Fibroblast of skin of back (primary cell): ENCODE measurements at regions not wholly inside any gene's neighbourhood (a gene's known extent, or its start where the extent isn't known, plus 50 kb on each side); places are given as distances from the start of the nearest gene placed in this dataset.
"Not testable (repeated sequence)": the region's sequence is repeated elsewhere in the genome, so short reads cannot be mapped to it uniquely, and the experiment has no call there.

ENCODE experiments used
- DNase-seq: peaks from one replicate; pipeline ENCODE4 v3.0.0-alpha.2; 2013

DNA sequence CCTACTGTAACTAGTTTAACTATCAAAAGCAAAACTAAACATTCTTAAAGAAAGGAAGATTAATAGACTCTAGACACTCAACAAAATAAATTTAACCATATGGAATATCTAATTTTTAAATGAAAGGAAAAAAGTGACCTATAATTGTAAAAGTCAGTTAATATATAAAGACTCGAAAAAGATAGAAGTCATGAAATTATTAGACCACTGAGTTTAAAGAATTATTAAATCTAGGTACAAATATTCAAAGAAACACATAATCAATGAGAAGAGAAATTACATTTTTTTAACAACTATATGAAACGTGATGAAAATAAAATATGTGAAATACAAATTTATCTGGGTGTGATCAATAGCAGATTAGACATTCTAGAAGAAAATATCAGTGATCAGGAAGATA lies 706.8 kb upstream of the PCDH20 start:
- no peak for DNase-seq

DNA sequence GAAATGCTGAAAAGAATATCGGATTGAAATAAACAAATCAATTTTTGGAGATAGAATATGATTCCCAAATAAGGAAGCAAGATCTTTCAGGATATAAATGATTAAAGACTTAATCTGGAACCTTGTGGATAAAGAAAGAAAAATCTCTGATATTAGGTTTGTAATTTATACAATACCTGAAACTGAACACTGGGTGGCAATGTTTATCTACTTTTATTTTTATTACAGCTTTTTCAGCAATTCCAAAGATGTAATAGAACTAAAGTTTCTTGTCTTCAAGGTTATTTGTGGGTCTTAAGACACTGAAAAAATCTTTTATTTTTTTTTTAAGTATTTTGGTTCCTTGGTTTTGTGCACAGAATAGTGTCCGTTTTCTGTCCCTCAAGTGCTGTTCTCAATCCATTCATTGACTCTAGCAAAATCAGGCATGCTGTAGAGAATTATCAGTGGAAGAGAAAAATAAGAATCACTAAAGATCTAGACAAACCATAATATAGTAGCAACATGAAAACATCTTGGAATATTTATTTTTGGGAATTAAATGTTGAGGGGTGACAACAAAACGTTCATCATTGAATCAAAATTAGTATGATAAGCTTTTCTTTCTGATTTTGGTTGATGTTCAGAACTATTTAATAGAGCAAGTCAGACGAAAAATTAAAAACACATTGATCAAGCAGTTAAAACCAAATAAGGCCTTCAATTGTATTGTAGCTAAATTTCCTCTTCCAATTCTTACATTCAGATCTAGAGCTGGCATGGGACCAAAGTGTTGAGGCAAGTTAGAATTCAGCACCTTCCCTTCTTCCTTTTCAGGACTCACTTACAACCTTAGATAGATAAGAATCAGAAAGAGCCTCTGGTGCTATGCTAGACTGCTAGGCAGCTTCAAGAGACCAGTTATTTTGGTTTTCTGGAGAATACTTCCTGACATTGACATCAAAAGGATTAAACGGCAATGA lies 704.4 kb upstream of the PCDH20 start:
- peak; percentile 15 for DNase-seq

DNA sequence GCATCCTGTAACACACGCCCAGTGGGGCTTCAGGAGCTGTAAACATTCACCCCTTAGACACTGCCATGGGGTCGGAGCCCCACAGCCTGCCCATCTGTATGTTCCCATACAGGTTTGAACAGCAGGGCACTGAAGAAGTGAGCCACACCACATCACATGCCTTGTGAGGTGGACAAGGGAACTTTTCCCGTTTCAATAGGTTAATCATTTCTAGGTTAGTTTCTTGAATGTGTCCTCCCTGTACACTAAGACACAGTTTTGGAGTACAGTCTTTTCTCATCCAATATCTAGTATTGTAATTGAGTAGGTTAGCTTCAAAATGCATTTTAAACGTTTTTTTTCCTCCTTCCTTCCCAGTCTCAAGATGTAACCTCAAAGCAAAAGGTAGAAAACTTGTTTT lies 700.2 kb upstream of the PCDH20 start:
- DNase-seq = no peak

DNA sequence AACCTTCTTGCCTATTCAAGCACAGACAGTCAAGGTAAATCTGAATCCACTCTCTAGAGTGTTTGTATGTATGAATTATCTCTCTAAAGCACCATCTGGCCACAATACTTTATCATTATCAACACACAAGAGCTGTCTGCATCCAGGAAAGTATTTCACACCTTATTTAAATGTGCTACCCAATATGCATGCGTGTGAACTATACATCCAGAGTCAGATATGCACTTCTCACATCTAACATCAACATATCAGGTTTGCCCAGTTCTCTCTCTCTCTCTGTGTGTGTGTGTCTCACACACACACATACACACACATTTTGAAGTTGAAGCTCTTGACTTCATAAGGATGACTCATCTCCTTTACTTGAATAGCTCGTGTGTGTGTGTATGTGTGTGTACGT lies 697.5 kb upstream of the PCDH20 start:
- peak; percentile 3 for DNase-seq

DNA sequence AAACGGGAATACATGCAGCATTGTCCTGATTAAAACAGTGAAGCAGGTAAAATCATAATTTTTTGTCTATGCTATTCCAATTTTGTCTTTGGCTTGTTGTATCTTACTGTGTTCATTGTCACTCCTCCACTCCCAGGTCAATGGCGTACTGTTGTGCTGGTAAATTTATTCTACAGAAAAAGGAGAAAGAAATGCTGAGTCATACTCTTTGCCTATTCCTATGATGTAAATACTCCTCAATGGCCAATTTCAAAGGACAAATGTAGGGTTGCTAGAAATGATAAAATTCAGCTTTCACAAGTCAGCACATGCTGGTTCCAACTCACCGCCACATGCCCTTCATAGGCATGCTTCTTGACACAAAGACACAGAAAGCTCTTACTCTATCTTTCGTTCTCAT lies 694.4 kb upstream of the PCDH20 start:
- DNase-seq = no peak

DNA sequence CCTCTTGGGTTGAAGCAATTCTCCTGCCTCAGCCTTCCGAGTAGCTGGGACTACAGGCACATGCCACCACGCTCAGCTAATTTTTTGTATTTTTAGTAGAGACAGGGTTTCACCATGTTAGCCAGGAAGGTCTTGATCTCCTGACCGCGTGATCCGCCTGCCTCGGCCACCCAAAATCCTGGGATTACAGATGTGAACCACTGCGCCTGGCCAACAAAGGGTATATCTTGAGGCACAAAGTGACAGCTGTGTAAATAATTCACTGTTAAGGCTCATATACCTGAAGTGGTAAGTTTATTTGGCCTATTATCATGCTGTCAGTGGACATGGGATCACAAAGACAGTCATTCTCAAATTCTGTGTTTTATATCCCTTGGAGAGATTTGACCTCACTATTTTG lies 688.5 kb upstream of the PCDH20 start:
- DNase-seq = not testable (repeated sequence)

DNA sequence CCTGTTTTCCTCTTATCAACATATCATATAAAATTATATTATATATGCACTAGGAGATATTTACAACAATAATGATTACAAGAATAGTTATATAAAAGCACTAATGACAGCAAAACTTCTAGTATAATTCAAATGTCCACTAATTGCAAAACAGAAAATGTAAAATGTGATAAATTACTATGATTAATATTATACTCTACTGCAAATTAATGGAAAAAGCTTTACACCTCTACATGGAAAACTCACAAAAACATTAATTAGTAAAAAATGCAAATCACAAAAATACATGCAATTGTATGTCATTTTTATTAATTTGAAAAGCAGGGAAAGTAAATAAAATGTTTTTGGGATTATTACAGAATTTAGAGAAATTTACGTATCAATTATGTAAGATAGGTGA lies 681.0 kb upstream of the PCDH20 start:
- no peak for DNase-seq

DNA sequence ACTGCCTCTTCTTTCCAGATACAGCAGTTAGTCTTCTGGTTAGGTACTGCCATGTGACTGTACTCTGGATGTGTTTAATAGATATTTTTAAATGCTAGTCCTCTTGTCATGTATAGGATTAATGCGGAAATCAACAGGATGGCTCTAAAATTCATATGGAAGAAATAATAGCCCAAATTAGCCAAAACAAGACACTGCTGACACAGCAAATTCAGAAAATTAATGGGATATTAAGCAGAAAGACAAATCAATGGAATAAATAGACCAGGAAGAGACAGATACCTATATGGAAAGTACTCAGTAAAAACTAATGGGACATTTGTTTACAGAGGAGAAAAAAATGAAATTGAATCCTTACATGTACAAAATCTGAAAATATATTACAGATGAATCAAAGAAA lies 679.3 kb upstream of the PCDH20 start:
- DNase-seq = no peak

DNA sequence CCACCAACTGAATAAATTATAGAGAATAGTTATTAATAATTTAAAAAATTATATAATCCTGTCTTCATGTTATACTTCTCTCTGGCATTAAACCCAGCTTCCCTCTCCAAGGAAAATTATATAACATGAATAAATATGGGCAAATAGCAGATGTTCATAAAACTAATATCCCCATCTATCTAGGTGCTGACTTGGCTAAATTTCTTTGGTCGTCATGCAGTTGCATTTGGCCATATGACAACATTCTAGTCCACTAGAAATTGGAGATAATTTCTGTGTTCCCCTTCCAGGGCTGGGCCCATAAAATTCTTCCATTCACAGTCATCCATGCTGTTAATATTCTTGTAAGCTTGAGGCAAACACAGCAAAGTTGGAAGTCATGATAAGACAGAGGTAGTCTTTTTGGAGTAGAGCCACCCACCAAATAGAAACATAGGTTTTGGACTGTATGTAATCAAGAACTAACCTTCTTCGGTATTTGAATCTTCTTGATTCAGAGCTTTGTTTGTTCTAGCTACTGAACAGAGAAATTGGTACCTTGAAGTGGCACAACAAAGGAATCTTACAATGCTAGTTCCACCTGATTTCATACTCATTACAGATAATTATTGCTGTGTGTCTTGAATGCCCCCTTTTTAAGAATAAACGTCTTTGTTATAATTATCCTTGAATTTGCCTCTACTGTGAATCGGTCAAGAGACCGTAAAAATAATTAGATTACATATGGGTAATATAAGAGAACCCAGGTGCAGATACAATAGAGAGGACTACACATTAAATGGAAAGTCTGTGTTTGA lies 678.5 kb upstream of the PCDH20 start:
- no peak for DNase-seq

DNA sequence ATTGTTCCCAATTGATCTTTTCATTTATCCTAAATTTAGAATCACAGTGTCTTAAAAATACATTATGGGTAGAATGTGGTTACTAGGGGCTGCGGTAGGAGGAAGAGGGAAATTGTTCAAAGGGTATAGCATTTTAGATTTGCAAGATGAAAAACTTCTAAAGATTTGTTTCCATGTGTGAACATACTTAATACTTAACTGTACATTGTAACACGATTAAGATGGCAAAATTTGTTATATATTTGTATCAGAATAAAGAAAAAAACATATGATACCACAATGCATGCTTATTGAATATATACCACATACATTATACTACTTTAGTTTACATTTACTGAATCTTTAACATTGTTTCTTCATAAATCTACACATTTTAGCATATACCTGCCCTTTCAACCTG lies 677.3 kb upstream of the PCDH20 start:
- no peak for DNase-seq

DNA sequence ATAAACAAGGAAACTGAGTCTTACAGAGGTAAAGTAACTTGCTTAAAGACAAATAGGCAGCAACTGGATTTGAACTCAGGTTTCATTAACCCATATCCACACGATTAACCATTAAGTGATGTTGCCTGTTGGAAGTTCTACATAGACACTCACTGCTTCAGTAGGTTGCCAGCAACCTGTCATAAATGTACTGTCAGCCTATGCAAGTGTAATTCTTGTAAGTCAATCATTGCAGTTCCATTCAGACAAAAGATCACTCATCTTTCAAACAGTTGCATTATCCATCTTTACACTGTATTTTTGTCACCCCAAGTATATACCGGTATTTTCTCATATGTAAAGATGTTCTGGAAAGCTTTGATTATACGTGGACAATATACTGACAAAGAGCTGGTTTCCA lies 676.9 kb upstream of the PCDH20 start:
- no peak for DNase-seq

DNA sequence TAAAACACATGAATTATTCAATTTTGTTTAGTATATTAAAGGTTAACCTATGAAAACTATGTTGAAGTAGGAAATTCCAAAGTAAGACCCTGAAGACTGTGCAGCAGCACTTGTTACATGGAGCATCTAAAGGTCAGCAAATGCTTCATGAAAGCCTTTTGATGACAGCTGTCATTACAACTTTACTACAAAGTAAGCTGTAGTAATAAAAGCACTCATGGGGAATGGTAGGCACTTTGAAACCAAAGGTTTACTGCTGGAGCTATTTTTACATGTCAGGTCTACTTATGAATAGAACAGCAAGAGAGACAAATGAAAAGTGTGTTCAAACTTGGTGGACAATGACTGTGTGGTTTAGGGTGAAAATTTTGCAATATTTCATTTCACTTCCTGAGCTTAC lies 672.5 kb upstream of the PCDH20 start:
- DNase-seq = no peak

DNA sequence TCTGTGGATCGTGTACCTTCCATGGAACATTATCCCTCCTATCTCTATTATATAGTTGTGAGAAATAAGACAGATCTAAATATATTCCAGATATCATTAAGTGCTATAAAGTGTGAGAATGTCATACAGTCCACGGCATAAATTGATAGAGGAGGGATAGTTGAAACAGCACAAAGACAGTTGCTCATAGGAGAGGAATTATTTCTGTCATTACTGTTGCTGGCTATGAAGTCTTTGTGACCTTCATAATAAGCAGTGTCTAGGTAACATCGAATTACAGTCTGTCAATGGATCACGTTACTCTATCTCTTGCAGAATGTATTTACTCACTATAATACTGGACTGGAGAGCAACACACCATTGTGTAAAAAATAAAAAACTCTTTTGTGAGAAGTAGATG lies 671.5 kb upstream of the PCDH20 start:
- DNase-seq = no peak

DNA sequence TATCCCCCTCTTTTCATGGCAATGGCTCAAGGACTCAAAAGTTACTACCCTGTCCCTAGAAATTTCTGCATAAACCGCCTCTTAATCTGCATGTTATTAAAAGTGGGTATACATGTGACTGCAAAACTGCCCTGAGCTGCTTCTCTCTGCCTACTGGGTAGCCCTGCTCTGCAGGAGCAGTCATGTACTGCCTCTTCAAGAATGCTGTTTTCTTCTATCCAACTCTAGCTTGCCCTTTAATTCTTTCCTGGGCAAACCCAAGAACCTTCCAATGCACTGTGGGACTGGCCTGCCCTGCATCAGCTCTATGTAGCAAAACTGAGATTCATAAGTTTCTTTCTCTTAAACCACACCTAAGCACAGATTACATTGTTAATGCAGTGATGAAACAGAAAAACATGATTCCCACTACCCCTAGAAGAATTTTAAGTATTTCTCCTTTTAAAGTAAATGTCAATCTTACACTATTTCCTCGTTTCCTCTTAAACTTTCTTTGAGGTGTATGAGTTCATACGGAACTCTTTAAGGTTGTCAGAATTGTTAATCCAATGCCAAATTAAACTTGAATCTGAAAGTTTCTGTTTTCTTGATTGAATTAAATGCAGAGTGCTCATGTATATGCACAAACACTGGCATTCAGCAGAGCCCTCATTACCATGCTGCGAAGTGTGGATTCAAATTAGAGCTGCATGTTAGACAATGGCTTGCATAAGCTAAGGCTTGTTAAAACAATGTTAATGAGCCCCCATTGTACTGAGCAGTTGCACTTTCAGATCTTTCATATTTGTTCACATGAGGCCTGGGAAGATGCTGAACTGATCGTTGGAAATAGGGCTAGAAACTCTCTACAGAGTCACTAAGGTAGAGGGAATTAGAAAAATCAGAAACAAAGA lies 669.9 kb upstream of the PCDH20 start:
- no peak for DNase-seq

DNA sequence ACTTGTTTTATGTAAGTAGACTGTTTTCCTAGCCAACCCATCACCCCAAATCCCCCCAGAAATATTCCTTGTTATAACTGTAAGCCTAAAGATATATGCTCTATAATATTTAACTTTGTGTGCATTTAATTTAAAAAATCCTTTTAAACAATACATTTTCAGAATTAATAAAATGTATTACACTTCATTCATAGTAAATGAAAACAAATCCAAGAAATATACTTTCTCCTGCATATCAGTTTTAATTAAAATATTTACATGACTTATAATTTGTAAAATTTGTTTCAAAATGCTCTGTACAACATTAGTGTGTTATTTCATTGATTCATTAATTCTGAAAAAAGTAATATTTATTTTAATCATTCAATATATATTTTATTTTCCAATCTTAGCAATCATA lies 669.1 kb upstream of the PCDH20 start:
- no peak for DNase-seq

DNA sequence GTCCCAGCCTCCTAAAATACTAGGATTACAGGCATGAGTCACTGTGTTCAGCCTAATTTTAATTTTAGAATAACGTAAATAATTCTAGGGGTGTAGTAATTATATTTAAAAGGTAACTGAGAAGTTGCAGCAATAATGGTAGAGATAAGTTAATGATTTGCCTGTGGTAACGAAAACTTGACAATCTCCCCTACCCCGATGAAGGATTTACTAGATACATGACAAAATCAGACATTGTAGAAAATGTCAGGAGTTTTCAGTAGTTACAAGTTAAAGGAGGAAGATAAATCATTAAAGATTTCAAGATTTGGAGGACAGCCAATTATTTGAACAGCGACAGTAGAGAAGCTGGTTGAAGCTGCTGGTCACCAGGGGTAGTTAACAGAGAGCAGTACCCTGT lies 652.2 kb upstream of the PCDH20 start:
- no peak for DNase-seq

DNA sequence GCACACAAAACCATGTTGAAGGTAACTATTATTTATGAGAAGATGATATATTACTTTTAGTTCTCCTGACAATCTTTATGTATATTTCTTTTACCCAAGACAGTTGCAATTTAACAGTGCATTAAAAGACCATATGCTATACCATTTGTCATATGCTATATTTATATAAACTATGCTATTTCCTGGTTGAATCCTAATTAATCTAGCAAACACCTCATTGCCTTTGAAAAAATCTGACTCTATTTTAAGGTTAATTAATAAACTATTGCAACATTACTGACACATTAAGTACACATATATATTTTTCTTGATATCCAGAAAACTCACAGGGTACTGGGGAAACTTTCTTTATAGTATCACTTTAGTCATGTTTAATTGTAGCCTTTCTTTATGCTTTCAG lies 649.4 kb upstream of the PCDH20 start:
- DNase-seq = no peak

DNA sequence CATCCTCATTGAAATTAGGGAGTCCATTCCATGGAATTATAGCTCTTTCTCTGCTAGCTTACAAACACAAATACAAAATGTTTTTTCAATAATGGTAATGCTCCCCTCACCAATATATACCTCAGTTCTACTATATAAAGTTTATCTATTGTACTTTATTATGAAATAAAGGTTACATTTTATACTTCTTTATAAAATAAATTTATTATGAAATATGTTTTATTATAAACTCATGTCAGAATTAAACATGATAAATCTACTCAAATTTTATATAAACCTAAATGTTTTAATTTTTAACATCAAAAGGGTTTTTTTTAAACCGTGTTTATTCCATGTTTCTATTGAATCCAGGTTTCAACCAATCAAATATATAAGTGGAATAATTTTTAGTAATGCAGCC lies 646.1 kb upstream of the PCDH20 start:
- no peak for DNase-seq

DNA sequence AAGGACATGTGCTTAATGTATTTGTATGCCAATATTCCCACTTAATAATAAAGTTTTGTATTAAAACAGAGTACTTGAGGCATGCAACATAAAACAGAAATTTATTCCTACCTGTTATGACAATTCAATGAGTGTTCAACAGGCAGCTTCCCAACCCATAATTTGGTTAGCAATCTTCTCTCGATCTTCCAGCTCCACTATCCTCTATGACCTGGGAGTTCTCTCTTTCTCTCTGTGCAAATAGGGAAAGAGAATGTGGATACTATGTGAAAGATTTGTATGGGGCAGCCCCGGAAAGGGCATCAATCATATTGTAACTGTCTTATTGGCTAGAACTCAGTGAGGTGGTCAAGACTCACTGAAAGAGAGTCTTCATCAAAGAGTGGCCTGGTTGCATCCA lies 644.9 kb upstream of the PCDH20 start:
- no peak for DNase-seq

DNA sequence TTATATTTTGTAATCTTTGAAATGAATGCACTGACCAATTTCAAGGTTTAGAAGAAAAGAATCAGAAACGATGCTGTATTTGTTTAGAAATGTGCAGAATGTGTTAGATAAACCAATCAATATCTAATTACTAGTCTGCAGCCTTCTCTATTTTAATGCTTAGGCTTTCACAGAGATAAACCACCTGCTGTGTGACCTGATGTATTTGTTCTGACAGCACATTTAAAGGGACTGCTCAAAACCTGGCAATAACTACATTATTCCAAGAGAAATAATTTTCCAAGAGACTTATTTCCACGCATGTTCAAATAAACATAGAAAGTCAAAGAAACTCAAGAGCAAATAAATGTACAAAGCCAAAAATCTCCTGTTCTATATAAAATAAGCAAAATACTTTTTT lies 641.6 kb upstream of the PCDH20 start:
- no peak for DNase-seq

DNA sequence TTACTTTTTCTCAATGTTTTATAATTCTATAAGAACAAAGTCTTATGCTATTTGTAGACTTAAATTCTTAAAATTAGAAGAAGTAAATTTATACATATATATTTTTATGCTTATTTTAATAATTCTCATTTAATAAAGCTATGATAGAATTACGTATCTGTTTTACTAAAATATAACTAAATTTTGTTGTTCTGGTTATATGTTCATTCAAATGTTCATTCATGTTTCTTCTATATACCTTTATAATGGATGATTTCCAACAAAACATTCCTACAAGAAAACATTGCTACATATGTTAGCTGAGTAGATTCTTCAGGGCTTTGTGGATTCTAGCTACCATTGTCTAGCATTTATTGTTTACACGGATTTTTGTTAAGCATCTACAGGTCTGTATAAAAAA lies 634.3 kb upstream of the PCDH20 start:
- DNase-seq = no peak

DNA sequence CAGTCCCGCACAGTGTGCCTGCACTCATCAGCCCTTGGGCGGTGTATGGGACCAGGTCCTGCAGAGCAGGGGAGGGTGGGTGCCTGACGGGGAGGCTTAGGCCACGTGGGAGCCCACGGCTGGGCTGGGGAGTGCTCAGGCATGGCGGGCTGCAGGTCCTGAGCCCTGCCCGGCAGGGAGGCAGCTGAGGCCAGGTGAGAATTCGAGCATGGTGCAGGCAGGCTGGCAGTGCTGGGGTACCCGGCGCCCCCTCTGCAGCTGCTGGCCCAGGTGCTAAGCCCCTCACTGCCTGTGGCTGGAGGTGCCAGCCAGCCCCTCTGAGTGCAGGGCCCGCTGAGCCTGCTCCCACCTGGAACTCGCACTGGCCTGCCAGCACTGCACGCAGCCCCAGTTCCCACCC lies 630.9 kb upstream of the PCDH20 start:
- DNase-seq = no peak

DNA sequence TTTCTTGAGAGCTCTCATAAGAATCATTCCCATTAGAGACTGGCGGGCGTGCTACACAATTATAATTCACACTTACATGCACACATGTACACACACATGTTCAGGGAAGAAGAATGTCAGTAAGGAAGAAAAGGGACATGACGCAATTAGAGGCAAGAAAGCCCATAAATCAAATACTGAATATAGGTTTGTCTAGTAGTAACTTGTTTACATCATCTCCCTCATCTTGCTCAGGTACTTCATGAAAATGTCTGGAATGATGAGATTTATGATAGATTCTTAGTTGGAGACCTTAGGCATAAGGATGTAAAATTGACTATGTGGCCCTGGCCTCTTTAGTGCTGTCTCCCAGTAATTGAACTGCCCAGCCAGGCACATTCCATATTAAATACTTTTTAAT lies 628.0 kb upstream of the PCDH20 start:
- no peak for DNase-seq
